ENCODE measurements at regions not wholly inside any gene's neighbourhood (a gene's known extent, or its start where the extent isn't known, plus 50 kb on each side); places are given as distances from the start of the nearest gene placed in this dataset.

DNA sequence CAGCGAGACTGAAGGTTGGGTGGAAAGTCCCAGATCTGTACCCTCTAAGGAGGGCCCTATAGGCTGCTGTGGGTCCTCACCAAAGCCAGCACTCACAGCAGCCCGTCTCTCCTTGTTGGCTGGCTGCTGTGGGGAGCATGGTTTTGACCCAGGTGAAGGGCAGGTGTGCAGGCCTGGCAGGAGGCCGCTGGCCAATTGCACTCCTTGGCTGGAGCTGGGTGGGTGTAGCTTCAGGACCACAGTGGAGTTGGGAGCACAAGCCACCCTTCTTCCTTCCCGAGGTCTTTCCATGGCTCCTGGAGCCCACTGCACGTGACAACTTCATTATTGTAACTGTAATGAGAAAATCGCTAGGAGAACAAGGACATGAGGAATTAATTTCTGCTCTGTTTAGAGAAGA lies 287.7 kb upstream of the FOXQ1 start:
- no peak for DNase-seq

DNA sequence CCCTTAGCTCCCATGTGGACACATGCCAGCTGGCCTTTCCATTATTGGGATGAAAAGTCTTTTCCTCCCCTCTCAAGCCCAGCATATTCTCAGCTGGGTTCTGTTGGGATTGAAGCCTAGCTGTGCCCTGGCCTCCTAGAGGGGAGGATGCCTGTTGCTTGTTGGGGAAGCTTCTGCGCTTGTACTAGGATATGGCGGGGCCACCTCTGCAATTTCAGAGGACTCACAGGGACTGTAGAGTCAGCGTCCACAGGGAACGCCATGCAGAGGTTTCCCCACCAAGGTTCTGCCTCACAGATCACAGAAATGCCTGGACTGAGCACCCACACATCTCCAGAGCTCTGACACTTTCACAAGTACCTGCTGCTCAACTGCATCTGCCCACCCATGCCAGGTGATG lies 288.7 kb upstream of the FOXQ1 start:
- DNase-seq, result no peak

DNA sequence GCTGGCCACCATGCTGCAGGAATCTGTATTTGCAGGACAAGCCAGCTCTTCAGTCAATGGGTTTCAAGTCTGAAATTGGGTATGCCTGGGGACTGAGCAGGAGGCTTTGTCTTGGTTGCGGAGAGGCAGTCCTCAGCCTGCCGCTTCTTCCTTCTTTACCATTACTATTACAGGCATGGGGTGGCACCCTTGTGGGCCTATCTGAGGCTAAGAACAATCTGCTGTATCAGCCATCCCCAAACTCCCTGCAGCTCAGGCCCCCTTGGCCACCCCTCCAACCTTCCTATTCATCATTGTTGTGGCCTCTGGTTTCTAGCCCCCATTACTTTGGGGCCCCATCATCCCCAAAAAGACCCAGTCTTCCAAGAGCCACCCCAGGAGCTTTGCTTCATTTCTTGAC lies 289.2 kb upstream of the FOXQ1 start:
- no peak for DNase-seq

DNA sequence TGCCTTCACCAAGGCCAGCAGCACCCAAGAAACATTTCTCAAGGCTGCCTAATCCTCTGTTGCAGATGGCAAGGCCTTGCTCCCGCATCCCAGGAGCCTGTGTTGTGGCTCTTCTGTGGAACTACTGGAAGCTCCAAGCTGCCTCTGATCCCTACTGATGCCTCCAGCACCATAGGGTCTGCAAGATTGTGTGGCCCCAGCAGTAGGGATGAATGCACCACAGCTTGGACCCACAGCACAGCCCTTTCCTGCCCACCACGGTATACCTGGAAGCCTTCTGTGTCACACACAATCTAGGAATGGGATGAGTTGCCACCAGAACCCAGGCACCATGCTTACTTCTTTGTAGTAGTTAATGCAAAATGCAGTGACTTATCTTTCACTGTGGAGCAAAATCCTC lies 291.1 kb upstream of the FOXQ1 start:
- DNase-seq, result no peak

DNA sequence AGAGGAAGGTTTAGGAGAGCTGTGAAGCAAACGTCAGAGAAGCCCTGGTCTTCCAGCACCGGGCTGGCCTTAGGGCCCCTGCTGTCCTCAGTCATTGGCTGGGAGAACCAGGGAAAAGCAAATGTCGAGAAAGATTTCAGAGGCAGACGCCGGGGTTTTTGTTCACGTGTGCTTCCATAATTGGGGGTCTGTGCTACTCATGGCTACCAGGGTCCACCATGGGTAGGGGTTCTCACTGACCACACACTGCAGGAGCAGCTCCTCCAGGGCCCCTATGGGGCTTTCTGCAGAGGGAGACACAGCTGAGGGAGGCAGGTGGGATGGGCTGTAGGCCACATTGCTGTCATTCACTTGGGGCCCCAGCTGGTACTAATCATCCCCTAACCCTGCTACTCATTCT lies 291.8 kb upstream of the FOXQ1 start:
- no peak for DNase-seq

DNA sequence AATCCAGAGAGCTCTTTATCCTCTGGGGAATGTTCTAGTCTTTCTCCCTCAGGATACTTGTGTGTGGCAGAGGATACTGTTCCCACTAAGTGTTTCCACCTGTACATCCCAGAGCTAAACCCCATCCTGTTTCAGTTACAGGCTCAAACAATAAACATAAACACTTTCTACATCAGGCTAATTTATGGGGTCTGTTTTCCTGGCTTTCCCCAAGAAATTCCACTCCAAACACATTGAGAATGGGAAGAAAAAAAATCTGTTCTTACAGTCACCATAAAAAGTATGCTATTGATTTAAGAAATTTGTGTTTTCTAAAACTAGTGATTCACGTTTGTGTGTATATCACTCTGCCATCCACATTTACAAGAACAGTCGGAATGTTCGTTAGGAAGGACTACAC lies 293.9 kb upstream of the FOXQ1 start:
- no peak for DNase-seq

DNA sequence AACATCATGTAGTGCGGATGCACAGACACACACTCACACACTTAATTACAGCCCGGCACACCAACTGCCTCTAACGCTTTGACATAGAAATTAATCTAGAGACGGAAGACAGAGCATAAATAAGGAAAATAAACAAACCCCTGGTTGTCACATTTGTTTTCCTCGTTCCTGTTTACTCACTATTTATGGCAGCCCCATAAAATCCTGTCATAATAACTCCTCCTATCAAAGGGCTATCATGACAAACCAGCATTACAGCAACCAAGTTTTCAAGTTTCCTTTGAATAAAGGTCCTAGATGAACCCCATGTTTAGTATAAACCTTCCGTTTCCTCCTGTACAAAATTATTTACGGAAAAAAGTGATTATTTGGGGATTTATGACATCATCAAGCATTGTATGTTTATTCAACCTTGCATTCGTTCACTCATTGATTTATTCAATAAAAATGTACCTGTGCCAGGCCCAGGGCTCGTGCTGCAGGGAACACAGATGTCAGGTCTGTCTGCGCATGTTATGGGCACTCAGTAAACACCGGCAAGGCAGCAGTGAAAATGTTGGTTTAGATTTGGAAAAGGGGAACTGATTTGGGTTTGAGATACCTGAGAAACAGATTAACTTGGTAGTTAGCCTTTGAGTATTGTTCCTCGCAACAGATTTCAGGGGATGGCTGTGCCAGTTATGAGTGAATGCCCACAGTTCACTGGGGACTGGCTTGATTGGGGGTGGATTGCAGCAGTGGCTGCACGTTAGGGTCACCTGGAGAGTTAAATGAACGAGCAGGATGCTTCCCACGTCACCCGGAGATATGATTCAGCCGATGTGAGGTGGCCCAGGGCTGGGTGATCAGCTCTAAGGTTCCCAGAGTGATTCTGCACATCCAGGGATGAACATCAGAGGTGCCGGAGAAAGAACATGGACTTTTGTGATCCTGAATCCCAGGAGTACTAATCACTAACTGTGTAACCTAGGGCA lies 295.3 kb upstream of the FOXQ1 start:
- DNase-seq, result no peak

DNA sequence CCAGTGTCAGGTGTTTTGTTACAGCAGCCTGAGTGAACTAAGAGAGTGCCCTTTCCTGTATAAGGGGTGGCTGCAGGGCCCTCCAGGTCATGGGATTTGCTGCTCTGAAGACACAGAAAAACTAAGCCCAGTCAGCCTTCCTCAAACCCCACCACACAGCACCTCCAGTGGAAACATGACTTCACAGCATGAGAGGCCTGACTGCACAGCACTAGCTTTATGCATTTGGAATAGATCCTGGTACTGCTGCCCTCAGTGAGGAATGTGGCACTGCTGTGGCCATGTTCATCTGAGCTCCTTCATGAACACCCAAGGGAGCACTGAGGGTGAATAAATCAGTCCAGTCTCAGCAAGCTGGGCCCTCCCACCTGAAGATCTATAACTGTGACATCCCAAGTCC lies 296.1 kb upstream of the FOXQ1 start:
- no peak for DNase-seq

DNA sequence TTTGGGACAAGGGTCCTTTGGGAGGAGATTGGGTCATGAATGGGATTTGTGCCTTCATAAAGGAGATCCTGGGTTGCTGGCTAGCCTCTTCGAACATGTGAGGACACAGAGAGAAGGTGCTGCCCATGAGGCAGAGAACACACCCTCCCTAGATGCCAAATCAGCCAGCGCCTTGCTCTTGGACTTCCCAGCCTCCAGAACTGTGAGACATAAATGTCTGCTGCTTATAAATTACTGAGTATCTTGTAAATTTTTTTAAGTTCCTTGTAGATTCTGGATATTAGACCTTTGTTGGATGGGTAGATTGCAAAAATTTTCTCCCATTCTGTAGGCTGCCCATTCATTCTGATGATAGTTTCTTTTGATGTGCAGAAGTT lies 297.5 kb upstream of the FOXQ1 start:
- no peak for DNase-seq

DNA sequence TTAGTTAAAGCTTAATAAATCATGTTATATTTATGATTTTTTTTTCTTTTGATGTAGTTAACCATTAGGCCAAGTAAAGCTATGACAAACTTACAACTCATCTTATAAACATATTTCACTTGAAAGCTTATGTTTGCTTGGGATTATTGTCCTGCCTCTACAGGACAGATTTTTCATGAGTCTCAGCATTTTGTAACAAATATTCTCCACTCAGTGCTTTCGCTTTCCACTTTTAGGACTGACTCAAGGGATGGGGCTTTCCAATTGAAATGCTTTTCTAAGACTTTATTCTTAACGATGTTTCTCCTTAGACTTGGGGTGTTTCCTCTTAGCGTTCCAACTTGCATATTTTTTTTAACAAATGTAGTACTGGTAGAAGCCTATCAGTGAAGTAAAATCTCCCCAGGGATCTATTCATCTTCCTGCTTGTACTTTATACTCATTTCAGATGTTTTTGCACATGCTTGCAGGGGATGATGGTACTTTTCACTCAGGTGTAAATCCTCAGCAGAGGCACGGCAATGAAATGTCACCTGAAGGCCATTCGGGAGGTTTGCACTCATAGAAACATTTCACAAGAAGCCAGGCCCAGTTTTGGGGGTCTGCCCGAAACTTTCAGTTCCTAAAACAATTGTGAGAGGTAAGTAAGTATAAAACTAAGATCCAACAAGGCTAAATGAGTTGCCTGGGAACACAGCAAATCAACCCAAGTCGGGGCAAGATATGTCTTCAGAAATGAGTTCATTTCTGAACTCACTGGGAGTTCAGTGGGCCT lies 298.1 kb upstream of the FOXQ1 start:
- DNase-seq, result no peak

DNA sequence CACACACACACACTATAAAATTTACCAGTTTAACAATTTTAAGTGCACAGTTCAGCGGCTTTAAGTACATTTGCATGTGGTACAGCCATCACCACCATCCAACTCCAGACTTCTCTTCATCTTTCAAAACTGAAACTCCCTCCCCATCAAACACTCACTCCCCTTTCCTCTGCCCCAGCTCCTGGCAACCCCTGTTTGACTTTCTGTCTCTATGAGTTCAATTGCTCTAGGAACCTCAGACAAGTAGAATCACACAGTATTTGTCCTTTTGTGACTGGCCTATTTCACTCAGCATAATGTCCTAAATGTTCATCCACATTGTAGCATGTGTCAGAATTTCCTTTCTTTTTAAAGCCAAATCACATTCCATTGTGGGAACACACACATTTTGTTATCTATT lies 302.8 kb upstream of the FOXQ1 start:
- no peak for DNase-seq

DNA sequence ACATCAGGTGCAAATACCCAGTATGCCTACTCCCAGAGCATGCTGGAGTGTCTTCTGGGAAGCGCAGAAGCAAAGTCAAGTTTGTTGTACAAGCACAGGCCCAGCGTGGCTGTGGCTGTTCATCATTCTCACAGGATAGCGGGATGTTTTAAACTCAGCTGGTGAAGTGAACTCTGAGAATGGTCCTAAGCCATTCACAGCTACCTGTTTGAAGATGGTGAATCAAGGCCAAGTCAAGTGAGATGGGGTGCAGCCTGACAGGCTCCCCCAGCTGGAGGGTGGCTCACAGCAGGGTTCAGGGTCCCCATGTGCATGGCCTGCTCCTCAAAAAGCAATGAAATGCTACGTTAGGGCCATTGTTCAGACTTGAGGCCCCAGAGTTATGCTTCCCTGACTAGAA lies 304.7 kb upstream of the FOXQ1 start:
- DNase-seq, result no peak

DNA sequence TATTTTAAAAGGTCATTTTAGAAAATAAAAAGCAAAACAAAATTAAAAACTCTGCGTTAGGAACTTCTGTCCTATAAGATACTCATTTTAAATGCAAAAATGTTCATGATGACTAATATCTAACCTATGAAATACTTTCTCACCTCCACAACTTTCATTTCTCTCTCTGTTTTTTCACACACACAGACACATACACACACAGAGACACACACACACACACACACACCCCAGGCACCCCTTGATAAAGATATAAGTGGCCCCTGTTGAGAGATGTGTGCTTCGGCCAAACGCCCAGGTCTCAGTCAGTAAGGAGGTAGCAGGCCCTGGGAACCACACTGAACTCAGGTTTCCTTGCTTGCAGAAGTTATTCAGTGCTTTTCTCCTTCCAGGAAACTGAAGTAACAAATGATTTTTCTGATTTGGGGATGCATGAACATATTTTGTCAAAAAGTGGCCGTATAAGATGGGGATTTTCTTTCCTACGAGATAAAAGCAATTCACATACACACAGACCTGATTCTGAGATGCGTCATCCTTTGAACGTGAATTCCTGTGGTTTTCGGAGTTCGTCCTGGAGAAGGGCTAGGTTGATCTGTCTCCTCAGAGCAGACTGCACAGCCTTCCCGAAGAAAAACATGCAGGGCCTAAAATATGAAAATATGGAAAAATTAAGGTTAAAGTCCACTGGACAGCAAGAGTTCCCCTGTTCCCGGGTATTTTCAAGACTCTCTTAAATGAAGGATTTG lies 306.8 kb upstream of the FOXQ1 start:
- DNase-seq, result no peak

DNA sequence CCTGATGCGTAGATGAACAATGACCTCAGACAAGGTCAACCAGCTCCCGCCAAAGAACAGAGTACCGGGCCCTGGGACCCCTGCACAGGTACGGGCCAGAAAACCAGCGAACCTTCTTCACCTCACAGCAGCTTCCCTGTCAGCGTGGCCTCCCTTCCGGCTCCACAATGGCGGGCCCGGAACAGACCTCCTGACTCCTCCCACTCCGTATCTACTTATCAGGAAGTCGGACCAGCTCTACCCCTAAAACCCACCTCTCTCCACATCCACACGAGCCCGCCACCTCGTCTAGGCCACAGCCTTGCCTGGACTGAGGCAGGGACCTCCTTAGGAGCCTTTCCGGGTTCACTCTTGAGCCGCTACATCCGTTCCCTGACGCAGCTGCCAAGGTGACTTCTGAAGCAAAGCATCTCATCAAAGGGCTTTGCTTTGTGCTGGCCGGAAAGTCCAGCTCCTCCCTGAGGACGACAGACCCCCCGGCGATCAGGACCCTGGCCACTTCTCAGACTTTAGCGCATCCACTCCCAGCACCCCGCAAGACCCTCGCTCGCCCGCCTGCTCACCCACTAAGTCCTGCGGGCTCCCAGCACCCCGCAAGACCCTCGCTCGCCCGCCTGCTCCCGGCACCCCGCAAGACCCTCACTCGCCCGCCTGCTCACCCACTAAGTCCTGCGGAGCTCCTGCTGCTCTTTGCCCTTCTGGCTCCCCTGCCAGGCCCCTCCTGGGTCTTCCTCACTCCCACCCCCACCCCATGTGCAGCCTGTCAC lies 308.3 kb upstream of the FOXQ1 start:
- no peak for DNase-seq

DNA sequence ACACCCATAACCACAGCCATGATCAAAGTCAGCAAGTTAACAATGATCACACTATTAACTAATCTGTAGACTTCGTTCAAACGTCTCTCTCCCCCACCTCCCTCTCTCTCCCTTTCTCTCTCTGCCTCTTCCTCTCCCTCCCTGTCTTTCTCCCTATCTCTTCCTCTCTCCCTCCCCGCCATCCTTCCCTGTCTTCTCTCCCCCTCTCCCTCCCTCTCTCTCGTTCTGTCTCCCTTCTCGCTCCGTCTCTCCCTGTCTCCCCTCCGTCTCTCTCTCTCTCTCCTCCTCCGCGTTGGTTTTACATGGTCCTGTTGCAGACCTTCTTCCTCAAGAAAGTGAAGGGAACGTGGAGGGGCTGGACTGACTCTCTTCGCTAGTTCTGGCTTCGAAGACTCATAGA lies 308.9 kb upstream of the FOXQ1 start:
- DNase-seq, result no peak

DNA sequence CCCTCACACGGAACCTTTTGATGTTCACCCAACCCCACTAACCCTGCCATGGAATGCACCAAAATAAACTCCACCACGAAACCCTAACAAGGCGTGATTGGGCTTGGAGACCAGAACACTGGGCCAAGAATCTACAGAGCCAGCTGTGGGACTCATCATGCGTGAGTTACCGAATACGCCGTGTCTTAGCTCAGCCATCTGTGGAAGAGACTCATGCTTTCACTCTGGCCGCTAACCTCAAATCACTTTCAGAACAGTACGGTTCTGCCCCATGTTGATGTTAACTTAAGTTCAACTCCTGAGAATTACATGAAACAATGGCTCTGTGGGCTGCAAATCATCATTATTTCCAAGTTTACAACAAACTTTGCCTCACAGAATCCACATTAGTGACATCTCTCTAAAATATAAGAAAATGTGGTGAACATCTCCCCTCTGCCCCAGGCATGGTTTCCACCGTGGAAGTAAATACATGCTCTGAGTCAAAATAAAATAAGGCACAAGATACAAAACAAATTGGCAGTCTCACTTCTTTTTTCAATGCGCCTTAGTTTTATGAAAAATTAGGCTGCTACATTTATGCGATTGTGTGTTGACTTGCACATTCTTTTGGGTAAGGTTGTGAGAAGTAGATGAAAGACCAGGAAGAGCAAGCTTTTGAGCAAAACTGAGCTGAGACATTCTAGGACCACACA lies 308.9 kb upstream of the EXOC2 start:
- DNase-seq, result no peak

DNA sequence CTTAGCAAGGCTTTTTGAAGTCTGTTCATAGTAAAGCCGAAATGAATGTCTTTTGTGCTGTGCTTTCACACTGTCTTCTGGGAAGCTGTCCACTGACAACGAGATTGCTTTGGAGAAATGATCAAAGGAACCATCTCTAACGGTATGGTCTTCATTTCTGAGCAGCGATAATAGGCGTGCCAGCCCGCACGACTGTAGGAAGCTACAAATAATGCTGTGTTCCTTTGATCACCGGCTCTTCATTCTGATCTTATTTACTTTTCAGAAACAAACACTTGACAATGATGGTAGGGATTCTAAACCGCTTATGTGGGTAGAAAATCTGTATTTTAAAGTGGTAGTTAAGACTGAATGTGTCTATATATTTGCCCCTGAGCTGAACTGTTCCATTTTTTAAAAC lies 306.6 kb upstream of the EXOC2 start:
- DNase-seq, result no peak

DNA sequence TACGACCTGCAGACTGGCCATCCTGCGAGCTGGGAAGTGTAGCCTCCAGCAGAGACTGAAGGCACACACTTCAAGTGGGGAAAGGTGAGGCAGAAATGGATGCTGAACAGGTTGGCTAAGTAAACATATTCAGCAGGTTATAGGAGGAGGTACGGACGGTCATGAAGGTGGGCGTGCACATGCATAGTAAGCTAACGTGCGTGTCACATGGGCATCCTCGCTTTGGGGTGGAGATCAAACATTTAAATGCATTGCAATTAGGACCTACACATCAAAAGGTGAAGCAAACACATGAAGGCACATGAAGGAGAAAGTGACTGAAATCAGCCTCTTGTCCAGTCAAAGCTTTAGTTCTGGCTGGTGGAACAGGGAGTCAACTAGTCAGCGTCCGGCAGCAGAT lies 305.6 kb upstream of the EXOC2 start:
- no peak for DNase-seq

DNA sequence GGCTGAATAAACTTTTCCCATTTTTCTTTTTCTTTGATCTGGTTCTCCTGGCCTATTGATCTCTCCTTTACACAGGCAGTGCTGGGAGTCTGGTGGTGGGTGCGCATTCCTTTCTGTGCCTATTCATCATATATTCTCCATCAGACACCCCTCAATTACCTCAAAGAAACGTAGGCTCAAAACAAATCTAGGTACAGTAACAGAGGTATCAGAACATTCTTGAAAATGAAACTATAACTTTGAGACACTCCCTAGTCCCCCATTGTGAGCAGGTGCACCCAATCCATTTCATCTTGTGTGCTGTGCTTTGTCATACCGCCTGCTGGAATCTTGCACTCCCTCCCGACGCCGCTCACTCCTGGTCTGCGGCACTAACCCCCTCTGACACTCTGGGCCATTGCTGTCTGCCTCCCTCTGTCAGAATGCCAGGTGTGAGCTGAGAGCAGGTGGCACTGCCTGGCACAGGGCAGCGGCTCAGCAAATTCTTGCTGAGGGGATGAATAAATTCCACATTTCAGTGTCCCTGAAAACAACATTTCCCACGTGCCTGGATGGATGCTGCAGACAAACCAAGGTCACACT lies 303.4 kb upstream of the EXOC2 start:
- no peak for DNase-seq

DNA sequence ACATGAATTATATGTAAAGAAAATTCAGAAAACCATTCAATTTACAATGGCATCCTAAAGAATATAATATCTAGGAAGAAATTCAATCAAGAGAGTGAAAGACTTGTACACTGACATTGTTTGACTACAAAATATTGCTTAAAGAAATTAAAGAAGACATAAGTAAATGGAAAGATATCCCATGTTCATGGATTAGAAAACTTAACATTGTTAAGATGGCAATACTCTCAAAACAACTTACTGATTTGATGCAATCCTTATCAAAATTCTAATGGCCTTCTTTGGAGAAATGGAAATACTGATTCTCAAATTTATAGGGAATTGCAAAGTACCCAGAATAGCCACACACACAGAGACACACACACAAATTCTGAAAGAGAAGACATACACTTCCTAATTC lies 298.3 kb upstream of the EXOC2 start:
- DNase-seq, result no peak

DNA sequence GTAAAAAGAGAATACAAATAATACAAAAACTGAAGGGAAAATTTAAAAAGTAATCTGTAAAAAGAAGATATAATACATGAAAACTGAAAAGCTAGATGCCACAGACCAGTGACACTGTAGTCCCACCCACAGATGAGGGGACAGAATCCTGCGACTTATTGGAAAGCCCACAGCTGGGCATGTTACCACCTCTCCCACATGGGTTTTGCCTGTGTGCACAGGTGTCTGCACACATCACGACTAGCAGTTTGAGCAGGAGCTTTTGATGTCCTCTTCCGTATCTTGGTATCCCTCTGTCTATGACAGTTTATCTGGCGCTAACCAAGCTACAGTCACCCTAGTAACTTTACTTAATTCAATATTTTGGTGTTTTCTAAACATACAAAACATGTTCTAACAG lies 291.1 kb upstream of the EXOC2 start:
- no peak for DNase-seq

Measured in activated CD8-positive, alpha-beta memory T cell treated with anti-CD3 and anti-CD28 coated beads for 24 hours (primary cell).